WI38 (cell line): ENCODE measurements at regions not wholly inside any gene's neighbourhood (a gene's known extent, or its start where the extent isn't known, plus 50 kb on each side); places are given as distances from the start of the nearest gene placed in this dataset.

ENCODE experiments used
- H3K4me3 ChIP-seq: 2 replicates; pipeline ENCODE4 v1.5.1; 2011; ENCODE audit warnings: low read depth, mild to moderate bottlenecking, control low read depth, low read length
- TF ChIP-seq, protein P1 (sequence below): IDR thresholded peaks from 2 replicates; pipeline ENCODE4 v1.5.1; 2012; ENCODE audit warnings: low read depth, mild to moderate bottlenecking, control low read depth, low read length

GRCh38 chr20:22420116-22420598, 164.2 kb downstream of the FOXA2 start:
- TF ChIP-seq, protein P1, sequence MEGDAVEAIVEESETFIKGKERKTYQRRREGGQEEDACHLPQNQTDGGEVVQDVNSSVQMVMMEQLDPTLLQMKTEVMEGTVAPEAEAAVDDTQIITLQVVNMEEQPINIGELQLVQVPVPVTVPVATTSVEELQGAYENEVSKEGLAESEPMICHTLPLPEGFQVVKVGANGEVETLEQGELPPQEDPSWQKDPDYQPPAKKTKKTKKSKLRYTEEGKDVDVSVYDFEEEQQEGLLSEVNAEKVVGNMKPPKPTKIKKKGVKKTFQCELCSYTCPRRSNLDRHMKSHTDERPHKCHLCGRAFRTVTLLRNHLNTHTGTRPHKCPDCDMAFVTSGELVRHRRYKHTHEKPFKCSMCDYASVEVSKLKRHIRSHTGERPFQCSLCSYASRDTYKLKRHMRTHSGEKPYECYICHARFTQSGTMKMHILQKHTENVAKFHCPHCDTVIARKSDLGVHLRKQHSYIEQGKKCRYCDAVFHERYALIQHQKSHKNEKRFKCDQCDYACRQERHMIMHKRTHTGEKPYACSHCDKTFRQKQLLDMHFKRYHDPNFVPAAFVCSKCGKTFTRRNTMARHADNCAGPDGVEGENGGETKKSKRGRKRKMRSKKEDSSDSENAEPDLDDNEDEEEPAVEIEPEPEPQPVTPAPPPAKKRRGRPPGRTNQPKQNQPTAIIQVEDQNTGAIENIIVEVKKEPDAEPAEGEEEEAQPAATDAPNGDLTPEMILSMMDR = no peak
- H3K4me3 ChIP-seq = no peak overlapping the region

- TF ChIP-seq, protein P1 = no peak
- H3K4me3 ChIP-seq = no peak overlapping the region
Measured at GRCh38 chr20:22418738-22419137, 165.6 kb downstream of the FOXA2 start.

GRCh38 chr20:22414305-22414742, 170.0 kb downstream of the FOXA2 start:
- no peak overlapping the region for H3K4me3 ChIP-seq
- TF ChIP-seq, protein P1 = no peak

GRCh38 chr20:22412977-22413868, 171.1 kb downstream of the FOXA2 start:
- TF ChIP-seq, protein P1 = no peak
- H3K4me3 ChIP-seq = no peak overlapping the region

GRCh38 chr20:22411627-22412450, 172.5 kb downstream of the FOXA2 start:
- no peak overlapping the region for H3K4me3 ChIP-seq
- TF ChIP-seq, protein P1 = no peak

- TF ChIP-seq, protein P1 = no peak
- no peak overlapping the region for H3K4me3 ChIP-seq
Measured at GRCh38 chr20:22411286-22411626, 173.1 kb downstream of the FOXA2 start.

DNA sequence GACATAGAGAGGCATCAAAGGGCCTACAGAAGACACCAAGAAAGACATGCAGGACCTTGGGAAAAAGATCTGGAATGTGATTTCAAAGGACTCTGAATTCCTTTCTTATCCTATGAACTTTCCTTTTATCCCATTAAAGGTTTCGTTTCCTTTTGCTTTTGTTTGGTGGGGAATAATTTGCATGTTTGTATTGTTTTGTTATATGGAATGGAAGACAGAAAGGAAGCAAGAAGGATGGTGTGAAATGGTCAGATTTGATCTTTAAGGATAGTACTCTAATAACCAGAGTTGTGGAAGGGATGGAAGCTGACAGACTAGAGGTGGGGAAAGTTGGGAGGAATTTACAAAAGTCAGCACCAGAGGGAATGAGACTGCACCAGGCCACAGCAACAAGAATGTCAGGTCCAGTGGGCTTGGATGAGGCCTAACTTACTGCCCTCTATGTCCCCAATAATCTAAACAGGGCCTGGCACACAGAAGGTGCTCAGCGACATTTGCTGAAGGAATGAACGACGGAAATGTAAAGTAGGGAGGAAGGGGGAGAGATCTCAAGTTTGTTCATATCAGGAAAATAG, 173.7 kb downstream of the FOXA2 start:
- H3K4me3 ChIP-seq = no peak overlapping the region
- TF ChIP-seq, protein P1 = no peak
